ENCODE measurements at regions not wholly inside any gene's neighbourhood (a gene's known extent, or its start where the extent isn't known, plus 50 kb on each side); places are given as distances from the start of the nearest gene placed in this dataset.

DNA sequence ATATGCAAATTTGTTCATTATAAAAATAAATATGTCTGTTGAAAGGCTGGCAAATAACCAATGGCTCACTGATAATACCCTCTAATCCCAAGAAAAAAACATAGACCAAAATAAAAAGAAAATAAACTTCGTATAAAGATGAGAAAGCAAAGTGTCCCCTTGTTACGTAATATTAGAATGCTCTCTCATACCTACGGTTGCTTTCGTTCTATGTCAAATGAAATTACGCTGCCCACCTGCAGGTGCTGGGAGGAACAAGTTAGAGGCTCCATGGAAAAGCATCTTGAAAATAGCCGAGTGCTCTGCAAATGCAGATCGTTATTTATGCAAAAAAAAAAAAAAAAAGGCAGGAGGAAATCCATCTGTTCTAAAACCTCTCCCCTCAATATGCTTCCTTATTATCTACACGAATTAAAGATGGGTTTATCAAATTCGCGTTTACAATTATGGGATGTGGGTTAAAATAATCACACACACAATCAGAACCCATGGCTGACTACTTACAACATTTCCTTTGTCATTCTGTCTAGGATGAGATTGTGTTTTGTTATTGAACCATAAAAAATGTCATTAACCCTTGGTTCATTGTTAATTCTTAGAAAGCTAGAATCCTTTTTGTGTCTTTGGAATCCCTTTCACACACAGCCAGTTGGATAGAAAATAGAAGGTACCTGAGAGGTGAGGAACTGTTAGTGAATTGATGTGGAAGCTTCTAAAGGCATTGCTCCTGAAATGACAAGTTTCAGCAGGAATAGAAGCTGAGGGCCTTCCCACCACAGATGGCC lies 268.6 kb downstream of the SETD4 start:
- no peaks in the 10 kb centered on the region for H3K36me3 ChIP-seq
- 83 to 87% methylated on average over 10 of the region's 10 CpGs for WGBS, 2 donors
- FAIRE-seq (no peak), DNase-seq (no peak), ATAC-seq (no peak)
- no peaks in the 10 kb centered on the region for H3K9me3 ChIP-seq
- no peak overlapping the region for H3K27ac ChIP-seq
- intact Hi-C loops (cut with DNase I), result no loop called here
- H3K4me3 ChIP-seq, result no peak overlapping the region
- TF ChIP-seq, protein P1, sequence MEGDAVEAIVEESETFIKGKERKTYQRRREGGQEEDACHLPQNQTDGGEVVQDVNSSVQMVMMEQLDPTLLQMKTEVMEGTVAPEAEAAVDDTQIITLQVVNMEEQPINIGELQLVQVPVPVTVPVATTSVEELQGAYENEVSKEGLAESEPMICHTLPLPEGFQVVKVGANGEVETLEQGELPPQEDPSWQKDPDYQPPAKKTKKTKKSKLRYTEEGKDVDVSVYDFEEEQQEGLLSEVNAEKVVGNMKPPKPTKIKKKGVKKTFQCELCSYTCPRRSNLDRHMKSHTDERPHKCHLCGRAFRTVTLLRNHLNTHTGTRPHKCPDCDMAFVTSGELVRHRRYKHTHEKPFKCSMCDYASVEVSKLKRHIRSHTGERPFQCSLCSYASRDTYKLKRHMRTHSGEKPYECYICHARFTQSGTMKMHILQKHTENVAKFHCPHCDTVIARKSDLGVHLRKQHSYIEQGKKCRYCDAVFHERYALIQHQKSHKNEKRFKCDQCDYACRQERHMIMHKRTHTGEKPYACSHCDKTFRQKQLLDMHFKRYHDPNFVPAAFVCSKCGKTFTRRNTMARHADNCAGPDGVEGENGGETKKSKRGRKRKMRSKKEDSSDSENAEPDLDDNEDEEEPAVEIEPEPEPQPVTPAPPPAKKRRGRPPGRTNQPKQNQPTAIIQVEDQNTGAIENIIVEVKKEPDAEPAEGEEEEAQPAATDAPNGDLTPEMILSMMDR (IDR thresholded peaks at IDR 0.05), result no peak
- H3K27me3 ChIP-seq, result no peaks in the 10 kb centered on the region
- H3K4me1 ChIP-seq, result peaks cover 0 to 3% (median 0%) of the 10 kb centered on the region in 3 donors

DNA sequence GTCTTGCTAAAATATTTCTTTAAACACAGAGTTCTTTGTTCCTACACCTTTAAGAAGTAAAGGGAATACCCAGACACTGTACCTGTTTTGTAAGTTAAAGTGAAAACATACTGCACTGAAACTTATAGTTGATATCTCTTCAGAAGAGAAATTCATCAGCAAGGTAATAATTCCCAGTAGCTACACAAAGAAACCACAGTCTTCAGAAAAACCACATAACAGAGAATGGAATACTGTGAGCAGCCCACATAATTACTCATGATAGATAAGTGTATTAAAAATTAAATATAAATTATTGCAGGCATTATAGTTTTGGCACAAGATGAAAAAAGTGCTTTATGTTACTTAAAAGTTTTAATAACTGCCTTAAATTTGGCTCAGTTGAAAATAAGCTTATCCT lies 276.6 kb downstream of the SETD4 start:
- Histone ChIP-seq H3K27ac (no peak overlapping the region), H3K27me3 (no peaks in the 10 kb centered on the region), H3K9me3 (no peaks in the 10 kb centered on the region), H3K36me3 (no peaks in the 10 kb centered on the region), H3K4me3 (no peak overlapping the region), H3K4me1 (peaks cover 0 to 9% (median 5%) of the 10 kb centered on the region in 3 donors)
- DNase-seq (no peak), ATAC-seq (no peak), FAIRE-seq (no peak)
- TF ChIP-seq, protein P1 (IDR thresholded peaks at IDR 0.05), result no peak
- intact Hi-C loops (cut with DNase I), result no loop called here

DNA sequence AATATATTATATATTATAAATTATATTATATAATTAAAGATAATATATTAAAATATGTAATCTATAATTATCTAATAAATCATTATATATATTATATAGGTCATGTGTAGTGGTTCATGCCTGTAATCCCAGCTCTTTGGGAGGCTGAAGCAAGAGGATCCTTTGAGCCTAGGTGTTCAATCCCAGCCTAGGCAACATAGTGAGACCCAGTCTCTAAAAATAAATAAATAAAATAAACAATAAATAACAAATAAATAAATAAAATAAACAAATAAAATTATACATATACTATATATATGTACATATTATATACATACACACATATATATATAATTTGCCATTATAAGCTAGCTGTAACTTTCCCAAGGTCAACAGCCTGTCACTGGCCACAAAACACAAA lies 277.7 kb downstream of the SETD4 start:
- H3K27me3 ChIP-seq, result no peaks in the 10 kb centered on the region
- peaks cover 0 to 9% (median 5%) of the 10 kb centered on the region in 3 donors for H3K4me1 ChIP-seq
- no peak for DNase-seq
- TF ChIP-seq, protein P1 (IDR thresholded peaks at IDR 0.05), result no peak
- no peak overlapping the region for H3K4me3 ChIP-seq
- no peak for ATAC-seq
- FAIRE-seq, result no peak
- no peaks in the 10 kb centered on the region for H3K9me3 ChIP-seq
- intact Hi-C loops (cut with DNase I), result no loop called here
- no peak overlapping the region for H3K27ac ChIP-seq
- H3K36me3 ChIP-seq, result no peaks in the 10 kb centered on the region

DNA sequence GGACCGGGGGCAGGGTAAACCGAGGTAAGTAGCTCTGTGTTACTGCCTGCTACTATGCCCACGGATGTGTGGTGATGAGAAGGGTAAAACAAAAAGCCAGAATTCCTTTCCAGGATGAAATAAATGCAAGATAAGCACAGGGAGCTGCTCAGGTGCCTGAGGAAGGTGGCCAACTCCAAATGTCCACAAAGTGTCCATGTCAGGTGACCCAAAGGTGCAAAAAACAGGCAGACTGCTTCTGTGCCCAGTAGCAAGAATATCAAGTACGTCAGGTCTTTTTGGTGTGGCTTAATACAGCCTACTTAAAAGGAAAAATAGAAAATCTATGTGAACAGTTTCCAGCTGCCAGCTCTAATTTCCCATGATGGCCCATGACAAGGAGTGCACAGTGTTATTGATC lies 279.3 kb downstream of the SETD4 start:
- Histone ChIP-seq H3K4me3 (no peak overlapping the region), H3K27ac (no peak overlapping the region), H3K9me3 (no peaks in the 10 kb centered on the region), H3K4me1 (peaks cover 0 to 9% (median 5%) of the 10 kb centered on the region in 3 donors), H3K27me3 (no peaks in the 10 kb centered on the region), H3K36me3 (no peaks in the 10 kb centered on the region)
- ATAC-seq (peak in 2 of 4 donors; percentile 42 to 52), FAIRE-seq (no peak), DNase-seq (peak in 1 of 6 donors; percentile 14)
- 65 to 72% methylated on average over 4 of the region's 4 CpGs for WGBS, 2 donors
- TF ChIP-seq, protein P1 (IDR thresholded peaks at IDR 0.05), result no peak
- intact Hi-C loops (cut with DNase I), result no loop called here

All from pancreas (tissue), 10 donors.